Breast epithelium (tissue), 4 donors: ENCODE measurements at regions not wholly inside any gene's neighbourhood (a gene's known extent, or its start where the extent isn't known, plus 50 kb on each side); places are given as distances from the start of the nearest gene placed in this dataset.

ENCODE experiments used
- DNase-seq, 2 donors: peaks; one replicate each; pipeline ENCODE4 v3.0.0-alpha.2; 2019; ENCODE audit warnings: low spot score in 2 of 2
- H3K27ac ChIP-seq, 2 donors: fragments of 200-600 bp; sonication (generic) in 1 of 2; one replicate each; pipeline ENCODE4 v1.5.1; 2016 to 2019; ENCODE audit warnings: mild to moderate bottlenecking in 1 of 2
- H3K27me3 ChIP-seq, 2 donors: fragments of 200-600 bp; sonication (generic) in 1 of 2; one replicate each; pipeline versions ENCODE4 v1.5.1 to v1.6.0; 2017 to 2019; ENCODE audit warnings: control low read depth in 1 of 2, mild to moderate bottlenecking in 1 of 2
- H3K36me3 ChIP-seq: fragments of 200-600 bp; one replicate; pipeline ENCODE4 v1.5.1; 2019
- H3K4me1 ChIP-seq, 2 donors: fragments of 200-600 bp; sonication (generic); one replicate each; pipeline ENCODE4 v1.5.1; 2016 to 2019; ENCODE audit warnings: control low read depth in 1 of 2
- H3K4me3 ChIP-seq, 3 donors: fragments of 200-600 bp; sonication (generic); 1 replicate in 2 of 3; 2 replicates in 1 of 3; pipeline ENCODE4 v1.5.1; 2016 to 2019; ENCODE audit warnings: mild to moderate bottlenecking in 3 of 3, moderate library complexity in 2 of 3
- H3K9me3 ChIP-seq, 2 donors: fragments of 200-600 bp; sonication (generic) in 1 of 2; one replicate each; pipeline ENCODE4 v1.5.1; 2016 to 2019; ENCODE audit warnings: control low read depth in 1 of 2
- POLR2A ChIP-seq: fragments of 450-650 bp; IDR thresholded peaks from one replicate; pipeline ENCODE4 v1.6.1; 2016; ENCODE audit warnings: antibody characterized with exemption, mild to moderate bottlenecking, moderate library complexity
- POLR2AphosphoS5 ChIP-seq, 3 donors: sonication (generic); formaldehyde crosslinking; IDR thresholded peaks; one replicate each; pipeline ENCODE4 v1.6.1; 2017; ENCODE audit warnings: antibody characterized with exemption in 3 of 3
- intact Hi-C: fragments of 100-400 bp; cut with DNase I; formaldehyde crosslinking; loops from one replicate; pipeline ENCODE4 v1.15.1; 2023; ENCODE audit warnings: low total_unique reads
- TF ChIP-seq, protein P1 (sequence below), 3 donors: fragments of 450-650 bp; IDR thresholded peaks; one replicate each; pipeline ENCODE4 v1.5.1; 2016 to 2017; ENCODE audit warnings: antibody characterized with exemption in 3 of 3, mild to moderate bottlenecking in 3 of 3, moderate library complexity in 3 of 3

- no peak overlapping the region for H3K27ac ChIP-seq
- H3K4me3 ChIP-seq: no peak overlapping the region
- no peak for DNase-seq
- H3K27me3 ChIP-seq: no peaks in the 10 kb centered on the region
- no peaks in the 10 kb centered on the region for H3K36me3 ChIP-seq
- no peaks in the 10 kb centered on the region for H3K4me1 ChIP-seq
- TF ChIP-seq, protein P1, sequence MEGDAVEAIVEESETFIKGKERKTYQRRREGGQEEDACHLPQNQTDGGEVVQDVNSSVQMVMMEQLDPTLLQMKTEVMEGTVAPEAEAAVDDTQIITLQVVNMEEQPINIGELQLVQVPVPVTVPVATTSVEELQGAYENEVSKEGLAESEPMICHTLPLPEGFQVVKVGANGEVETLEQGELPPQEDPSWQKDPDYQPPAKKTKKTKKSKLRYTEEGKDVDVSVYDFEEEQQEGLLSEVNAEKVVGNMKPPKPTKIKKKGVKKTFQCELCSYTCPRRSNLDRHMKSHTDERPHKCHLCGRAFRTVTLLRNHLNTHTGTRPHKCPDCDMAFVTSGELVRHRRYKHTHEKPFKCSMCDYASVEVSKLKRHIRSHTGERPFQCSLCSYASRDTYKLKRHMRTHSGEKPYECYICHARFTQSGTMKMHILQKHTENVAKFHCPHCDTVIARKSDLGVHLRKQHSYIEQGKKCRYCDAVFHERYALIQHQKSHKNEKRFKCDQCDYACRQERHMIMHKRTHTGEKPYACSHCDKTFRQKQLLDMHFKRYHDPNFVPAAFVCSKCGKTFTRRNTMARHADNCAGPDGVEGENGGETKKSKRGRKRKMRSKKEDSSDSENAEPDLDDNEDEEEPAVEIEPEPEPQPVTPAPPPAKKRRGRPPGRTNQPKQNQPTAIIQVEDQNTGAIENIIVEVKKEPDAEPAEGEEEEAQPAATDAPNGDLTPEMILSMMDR (IDR thresholded peaks at IDR 0.05): no peak
- no peak for TF ChIP-seq POLR2AphosphoS5 (IDR thresholded peaks at IDR 0.05)
- TF ChIP-seq POLR2A: no peak
- H3K9me3 ChIP-seq: no peaks in the 10 kb centered on the region
- intact Hi-C loops: no loop called here
Observed at GRCh38 chr4:14883661-14884060, 118.6 kb upstream of the CPEB2 start.

GRCh38 chr4:14887842-14888433, 114.3 kb upstream of the CPEB2 start:
- no peak for DNase-seq
- peak overlapping the region in 1 of 2 donors; percentile 59 for H3K27ac ChIP-seq
- no peaks in the 10 kb centered on the region for H3K4me1 ChIP-seq
- no peaks in the 10 kb centered on the region for H3K27me3 ChIP-seq
- TF ChIP-seq, protein P1 (IDR thresholded peaks at IDR 0.05): no peak
- no peak for TF ChIP-seq POLR2A
- no peak for TF ChIP-seq POLR2AphosphoS5 (IDR thresholded peaks at IDR 0.05)
- no peaks in the 10 kb centered on the region for H3K36me3 ChIP-seq
- no peak overlapping the region for H3K4me3 ChIP-seq
- H3K9me3 ChIP-seq: no peaks in the 10 kb centered on the region
- intact Hi-C loops: no loop called here

GRCh38 chr4:14888790-14889572, 113.3 kb upstream of the CPEB2 start:
- H3K9me3 ChIP-seq: no peaks in the 10 kb centered on the region
- intact Hi-C loops: no loop called here
- no peaks in the 10 kb centered on the region for H3K27me3 ChIP-seq
- TF ChIP-seq POLR2A: no peak
- TF ChIP-seq POLR2AphosphoS5 (IDR thresholded peaks at IDR 0.05): no peak
- TF ChIP-seq, protein P1 (IDR thresholded peaks at IDR 0.05): no peak
- H3K4me3 ChIP-seq: no peak overlapping the region
- H3K36me3 ChIP-seq: no peaks in the 10 kb centered on the region
- no peak for DNase-seq
- H3K4me1 ChIP-seq: no peaks in the 10 kb centered on the region
- H3K27ac ChIP-seq: peak overlapping the region in 1 of 2 donors; percentile 10

- DNase-seq: no peak
- intact Hi-C loops: no loop called here
- TF ChIP-seq, protein P1 (IDR thresholded peaks at IDR 0.05): no peak
- no peak for TF ChIP-seq POLR2AphosphoS5 (IDR thresholded peaks at IDR 0.05)
- TF ChIP-seq POLR2A: no peak
- no peaks in the 10 kb centered on the region for H3K36me3 ChIP-seq
- H3K4me1 ChIP-seq: no peaks in the 10 kb centered on the region
- no peaks in the 10 kb centered on the region for H3K9me3 ChIP-seq
- H3K27ac ChIP-seq: no peak overlapping the region
- H3K27me3 ChIP-seq: no peaks in the 10 kb centered on the region
- no peak overlapping the region for H3K4me3 ChIP-seq
Observed at GRCh38 chr4:14892563-14892962, 109.7 kb upstream of the CPEB2 start.

GRCh38 chr4:14893713-14894112, 108.6 kb upstream of the CPEB2 start:
- no peak for TF ChIP-seq POLR2AphosphoS5 (IDR thresholded peaks at IDR 0.05)
- no peak for TF ChIP-seq POLR2A
- TF ChIP-seq, protein P1 (IDR thresholded peaks at IDR 0.05): no peak
- intact Hi-C loops: no loop called here
- Histone ChIP-seq H3K4me1 (no peaks in the 10 kb centered on the region), H3K36me3 (no peaks in the 10 kb centered on the region), H3K4me3 (no peak overlapping the region), H3K9me3 (no peaks in the 10 kb centered on the region), H3K27ac (no peak overlapping the region), H3K27me3 (no peaks in the 10 kb centered on the region)
- DNase-seq: no peak
